Spleen (tissue), 11 donors: ENCODE measurements at regions not wholly inside any gene's neighbourhood (a gene's known extent, or its start where the extent isn't known, plus 50 kb on each side); places are given as distances from the start of the nearest gene placed in this dataset.

Experiments
- DNase-seq: peaks from one replicate; pipeline ENCODE4 v3.0.0-alpha.2; 2020
- H3K27ac ChIP-seq, 8 donors: fragments of 200-600 bp; sonication (generic) in 7 of 8; 1 replicate in 4 of 8; 2 replicates in 4 of 8; pipeline versions ENCODE4 v1.5.0 to v1.8.0; 2016 to 2021; ENCODE audit warnings: inconsistent platforms in 4 of 8, mild to moderate bottlenecking in 4 of 8, moderate library complexity in 1 of 8
- H3K27me3 ChIP-seq, 7 donors: fragments of 200-600 bp; sonication (generic) in 6 of 7; replicated peaks in 1 of 7; 1 replicate in 4 of 7; 2 replicates in 3 of 7; pipeline versions ENCODE4 v1.5.0 to v1.8.0; 2016 to 2021; ENCODE audit warnings: inconsistent platforms in 3 of 7, mild to moderate bottlenecking in 1 of 7
- H3K36me3 ChIP-seq, 6 donors: fragments of 200-600 bp; sonication (generic) in 5 of 6; 1 replicate in 4 of 6; 2 replicates in 2 of 6; pipeline versions ENCODE4 v1.5.0 to v1.8.0; 2016 to 2021; ENCODE audit warnings: inconsistent platforms in 2 of 6
- H3K4me1 ChIP-seq, 6 donors: fragments of 200-600 bp; sonication (generic) in 5 of 6; 1 replicate in 3 of 6; 2 replicates in 3 of 6; pipeline versions ENCODE4 v1.5.0 to v1.8.0; 2016 to 2021; ENCODE audit warnings: inconsistent platforms in 3 of 6
- H3K4me3 ChIP-seq, 8 donors: fragments of 200-600 bp; sonication (generic) in 7 of 8; 1 replicate in 4 of 8; 2 replicates in 4 of 8; pipeline versions ENCODE4 v1.5.0 to v1.8.0; 2016 to 2021; ENCODE audit warnings: inconsistent platforms in 4 of 8, mild to moderate bottlenecking in 4 of 8, moderate library complexity in 2 of 8
- H3K9me3 ChIP-seq, 8 donors: fragments of 200-600 bp; sonication (generic) in 7 of 8; 1 replicate in 4 of 8; 2 replicates in 4 of 8; pipeline versions ENCODE4 v1.5.0 to v1.8.0; 2016 to 2021; ENCODE audit warnings: inconsistent platforms in 4 of 8
- POLR2A ChIP-seq, 3 donors: fragments of 450-650 bp; IDR thresholded peaks; one replicate each; pipeline ENCODE4 v1.5.1; 2017; ENCODE audit warnings: antibody characterized with exemption in 3 of 3, mild to moderate bottlenecking in 1 of 3
- POLR2AphosphoS5 ChIP-seq, 3 donors: sonication (generic); formaldehyde crosslinking; IDR thresholded peaks; one replicate each; pipeline ENCODE4 v1.5.1; 2017; ENCODE audit warnings: antibody characterized with exemption in 3 of 3
- WGBS, 5 donors: extraction: QIAGEN DNeasy Blood & Tissue Kit in 3 of 5; methylation state at CpG; one replicate each; pipeline versions ENCODE4 v1.1.5 to v1.1.7; 2013 to 2018; 5-methylcytosine and 5-hydroxymethylcytosine counted together
- intact Hi-C: fragments of 100-400 bp; cut with DNase I; formaldehyde crosslinking; loops from one replicate; pipeline ENCODE4 v1.15.0; 2023; ENCODE audit warnings: low total_unique reads
- TF ChIP-seq, protein P1 (sequence below), 11 experiments: fragments of 200-600 bp in 7 of 11; fragments of 450-650 bp in 4 of 11; sonication (generic) in 4 of 11; IDR thresholded peaks in 8 of 11; conservative IDR thresholded peaks in 3 of 11; 1 replicate in 7 of 11; 2 replicates in 4 of 11; pipeline versions ENCODE4 v1.4.0 to v1.8.0; 2016 to 2021; ENCODE audit warnings: antibody characterized with exemption in 11 of 11, inconsistent platforms in 4 of 11, mild to moderate bottlenecking in 1 of 11
- donor health status: healthy with polysubstance abuse.
- donor health status: DM: no; HTN: no; CAD: no; lungs with moderate emphysema.
- donor health status: DM: no; HTN: no; CAD: no.
- donor health status: Bipolar disorder and iron deficiency.
- donor health status: healthy.
- donor health status: DM: no; HTN: no; CAD: no.
- donor health status: DM: yes; HTN: yes; CAD: no.

- no peaks in the 10 kb centered on the region for H3K4me1 ChIP-seq
- TF ChIP-seq POLR2AphosphoS5 (IDR thresholded peaks at IDR 0.05) = no peak
- peak; percentile 27 for DNase-seq
- intact Hi-C loops = no loop called here
- no peak overlapping the region for H3K4me3 ChIP-seq
- 74 to 83% (median 78%) methylated on average over 9 of the region's 9 CpGs for WGBS, 5 donors
- no peaks in the 10 kb centered on the region for H3K36me3 ChIP-seq
- no peak overlapping the region for H3K27ac ChIP-seq
- no peaks in the 10 kb centered on the region for H3K9me3 ChIP-seq
- peaks cover 0 to 5% (median 0%) of the 10 kb centered on the region in 7 donors for H3K27me3 ChIP-seq
Observed at GRCh38 chr2:128788636-128789220, 470.1 kb upstream of the HS6ST1 start.

DNA sequence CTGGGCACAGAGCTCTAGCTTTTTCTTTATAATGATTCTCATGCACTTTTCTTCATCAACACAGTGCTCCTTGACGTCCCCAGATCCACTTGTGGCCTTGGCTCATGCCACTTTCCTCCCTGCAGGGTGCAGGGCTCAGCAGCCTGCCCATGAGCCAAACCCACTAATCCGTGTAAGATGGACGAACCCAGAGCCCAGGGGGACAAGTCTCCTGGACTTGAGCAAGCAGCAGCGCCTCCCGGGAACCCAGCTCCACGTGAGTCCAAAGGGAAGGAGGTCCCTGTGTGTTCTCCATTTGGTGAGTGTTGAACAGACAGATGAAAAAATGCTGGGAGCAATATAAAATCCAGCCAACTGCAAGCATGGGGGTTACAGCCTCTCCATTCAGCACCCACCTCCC, 470.6 kb upstream of the HS6ST1 start:
- intact Hi-C loops = no loop called here
- Histone ChIP-seq H3K27me3 (peaks cover 0 to 5% (median 0%) of the 10 kb centered on the region in 7 donors), H3K4me1 (no peaks in the 10 kb centered on the region), H3K9me3 (no peaks in the 10 kb centered on the region), H3K27ac (no peak overlapping the region), H3K4me3 (no peak overlapping the region), H3K36me3 (no peaks in the 10 kb centered on the region)
- WGBS, 5 donors = 75 to 86% (median 85%) methylated on average over 4 to 6 of the region's 6 CpGs
- TF ChIP-seq POLR2AphosphoS5 (IDR thresholded peaks at IDR 0.05) = no peak
- TF ChIP-seq, protein P1, sequence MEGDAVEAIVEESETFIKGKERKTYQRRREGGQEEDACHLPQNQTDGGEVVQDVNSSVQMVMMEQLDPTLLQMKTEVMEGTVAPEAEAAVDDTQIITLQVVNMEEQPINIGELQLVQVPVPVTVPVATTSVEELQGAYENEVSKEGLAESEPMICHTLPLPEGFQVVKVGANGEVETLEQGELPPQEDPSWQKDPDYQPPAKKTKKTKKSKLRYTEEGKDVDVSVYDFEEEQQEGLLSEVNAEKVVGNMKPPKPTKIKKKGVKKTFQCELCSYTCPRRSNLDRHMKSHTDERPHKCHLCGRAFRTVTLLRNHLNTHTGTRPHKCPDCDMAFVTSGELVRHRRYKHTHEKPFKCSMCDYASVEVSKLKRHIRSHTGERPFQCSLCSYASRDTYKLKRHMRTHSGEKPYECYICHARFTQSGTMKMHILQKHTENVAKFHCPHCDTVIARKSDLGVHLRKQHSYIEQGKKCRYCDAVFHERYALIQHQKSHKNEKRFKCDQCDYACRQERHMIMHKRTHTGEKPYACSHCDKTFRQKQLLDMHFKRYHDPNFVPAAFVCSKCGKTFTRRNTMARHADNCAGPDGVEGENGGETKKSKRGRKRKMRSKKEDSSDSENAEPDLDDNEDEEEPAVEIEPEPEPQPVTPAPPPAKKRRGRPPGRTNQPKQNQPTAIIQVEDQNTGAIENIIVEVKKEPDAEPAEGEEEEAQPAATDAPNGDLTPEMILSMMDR (IDR thresholded peaks at IDR 0.05 in 8 of 11, conservative IDR thresholded peaks at IDR 0.05 in 3 of 11) = no peak
- TF ChIP-seq POLR2A (IDR thresholded peaks at IDR 0.05) = no peak
- DNase-seq = peak; percentile 48

GRCh38 chr2:128789776-128790455, 471.2 kb upstream of the HS6ST1 start:
- no peaks in the 10 kb centered on the region for H3K36me3 ChIP-seq
- no peaks in the 10 kb centered on the region for H3K4me1 ChIP-seq
- H3K27ac ChIP-seq = no peak overlapping the region
- peaks cover 0 to 5% (median 0%) of the 10 kb centered on the region in 7 donors for H3K27me3 ChIP-seq
- peak; percentile 56 for DNase-seq
- H3K4me3 ChIP-seq = no peak overlapping the region
- TF ChIP-seq, protein P1 (IDR thresholded peaks at IDR 0.05 in 8 of 11, conservative IDR thresholded peaks at IDR 0.05 in 3 of 11) = no peak
- TF ChIP-seq POLR2AphosphoS5 (IDR thresholded peaks at IDR 0.05) (no peak), POLR2A (IDR thresholded peaks at IDR 0.05) (no peak)
- intact Hi-C loops = no loop called here
- no peaks in the 10 kb centered on the region for H3K9me3 ChIP-seq
- WGBS, 5 donors = 88 to 93% (median 89%) methylated on average over 16 to 21 of the region's 21 CpGs

- H3K36me3 ChIP-seq = no peaks in the 10 kb centered on the region
- no peaks in the 10 kb centered on the region for H3K9me3 ChIP-seq
- intact Hi-C loops = no loop called here
- no peak overlapping the region for H3K4me3 ChIP-seq
- 74 to 85% (median 80%) methylated on average over 14 of the region's 14 CpGs for WGBS, 5 donors
- H3K27ac ChIP-seq = no peak overlapping the region
- DNase-seq = peak; percentile 44
- no peak for TF ChIP-seq POLR2A (IDR thresholded peaks at IDR 0.05)
- TF ChIP-seq, protein P1 (IDR thresholded peaks at IDR 0.05 in 8 of 11, conservative IDR thresholded peaks at IDR 0.05 in 3 of 11) = no peak
- TF ChIP-seq POLR2AphosphoS5 (IDR thresholded peaks at IDR 0.05) = no peak
- H3K4me1 ChIP-seq = no peaks in the 10 kb centered on the region
- H3K27me3 ChIP-seq = peaks cover 0 to 1% (median 0%) of the 10 kb centered on the region in 7 donors
Observed at GRCh38 chr2:128790541-128791001, 471.9 kb upstream of the HS6ST1 start.
